ENCODE measurements at regions not wholly inside any gene's neighbourhood (a gene's known extent, or its start where the extent isn't known, plus 50 kb on each side); places are given as distances from the start of the nearest gene placed in this dataset.
A peak's percentile ranks its signal among the peaks of the same experiment; 100 is the strongest.
"Not testable (repeated sequence)": the region's sequence is repeated elsewhere in the genome, so short reads cannot be mapped to it uniquely, and the experiment has no call there.

DNA sequence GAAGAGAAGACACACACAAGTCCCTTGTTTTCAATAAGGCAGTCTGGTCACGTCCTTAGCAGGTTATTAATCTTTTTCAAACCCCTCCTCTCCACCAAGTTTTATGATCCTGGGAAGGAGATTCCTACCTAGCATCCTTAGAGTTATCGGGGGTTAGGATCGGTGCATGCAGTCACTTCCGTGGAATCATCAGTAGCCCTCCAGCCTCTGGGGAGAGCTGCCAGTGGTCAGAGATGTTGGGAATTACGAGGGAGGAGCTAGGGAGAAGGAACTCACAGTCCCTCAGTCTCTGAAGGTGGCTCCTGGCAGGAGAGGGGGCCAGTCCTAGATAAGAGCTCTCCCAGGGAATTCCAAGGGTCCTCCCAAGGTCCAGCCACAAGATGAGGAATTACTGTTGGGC, 57.7 kb upstream of the ATP5PO start:
- DNase-seq (ENCODE audit: low read depth): no peak

DNA sequence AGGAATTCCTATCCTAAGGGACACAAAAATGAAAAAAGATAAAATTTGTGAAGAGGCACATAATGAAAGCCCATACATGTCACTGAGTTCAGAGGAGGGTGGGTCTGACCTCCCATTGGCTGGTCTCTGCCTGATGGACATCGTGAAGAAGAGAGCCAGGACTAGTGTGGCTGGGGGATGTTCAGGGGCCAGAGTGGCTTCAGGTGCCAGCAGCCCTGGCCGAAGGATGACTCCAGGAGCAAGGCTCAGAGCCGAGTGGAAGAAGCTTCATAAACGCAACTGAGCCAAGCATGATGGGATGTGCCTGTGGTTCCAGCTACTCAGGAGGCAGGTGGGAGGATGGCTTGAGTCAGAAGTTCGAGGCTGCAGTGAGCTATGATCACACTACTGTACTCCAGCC, 56.9 kb upstream of the ATP5PO start:
- no peak for DNase-seq (ENCODE audit: low read depth)

DNA sequence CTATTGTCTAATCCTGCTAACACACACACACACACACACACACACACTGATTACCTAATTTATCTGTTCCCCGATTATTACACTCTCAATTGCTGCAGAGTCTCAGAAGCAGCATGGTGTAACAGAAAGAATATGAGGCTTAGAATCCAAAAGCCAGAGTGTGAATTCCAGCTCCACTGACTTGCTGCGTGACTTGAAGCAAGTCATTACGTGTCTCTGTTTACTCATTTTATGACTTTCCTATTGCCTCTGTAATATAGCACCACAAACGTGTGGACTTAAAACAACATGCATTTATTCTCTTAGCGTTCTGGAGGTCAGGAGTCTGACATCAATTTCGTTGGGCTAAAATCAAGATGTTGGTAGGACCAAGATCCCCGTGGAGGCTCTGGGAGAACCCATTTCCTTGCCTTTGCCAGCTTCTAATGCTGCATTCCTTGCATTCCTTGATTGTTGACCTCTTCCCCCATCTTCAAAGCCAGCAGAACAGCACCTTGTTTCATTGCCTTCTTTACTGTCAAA, 55.9 kb upstream of the ATP5PO start:
- peak; percentile 79 for DNase-seq (ENCODE audit: low read depth)

DNA sequence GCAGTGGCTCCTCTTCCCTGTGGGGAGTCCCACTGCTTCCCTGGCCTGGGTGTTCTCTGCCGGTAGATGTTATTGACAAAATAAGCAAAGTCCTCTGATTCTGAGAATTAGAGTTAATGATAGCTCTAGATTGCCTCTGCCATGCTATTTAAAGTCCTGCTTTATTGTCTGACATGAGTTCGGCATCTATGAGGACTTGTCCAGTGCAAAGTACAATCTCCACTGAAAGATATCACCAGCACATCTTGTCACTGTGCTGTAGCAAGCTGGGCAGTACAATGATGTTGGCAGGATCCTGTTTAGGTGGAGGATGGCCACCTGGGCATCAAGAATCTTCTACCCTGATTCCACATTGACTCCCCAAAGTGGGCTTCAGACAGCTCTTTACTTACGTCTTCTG, 54.0 kb upstream of the ATP5PO start:
- DNase-seq (ENCODE audit: low read depth): no peak

DNA sequence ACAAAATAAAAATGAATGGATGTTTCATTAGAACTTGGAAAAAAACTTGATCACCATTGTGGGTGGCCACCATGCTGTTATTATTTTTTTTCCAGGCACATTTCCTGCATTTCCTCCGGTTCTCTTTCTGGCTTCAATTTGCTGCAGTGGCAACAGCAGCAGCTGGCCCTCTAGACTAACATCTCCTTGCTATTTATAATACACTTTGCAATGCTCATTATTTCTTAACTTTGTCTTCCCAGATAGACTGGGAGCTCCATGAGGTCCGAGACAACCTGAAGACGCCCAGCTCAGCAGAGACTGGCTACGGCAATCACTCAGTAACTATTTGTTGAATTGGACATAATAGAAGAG, 53.4 kb upstream of the ATP5PO start:
- no peak for DNase-seq (ENCODE audit: low read depth)

GRCh38 chr21:33968080-33968994, 52.7 kb upstream of the ATP5PO start:
- peak; percentile 83 for DNase-seq (ENCODE audit: low read depth)

DNA sequence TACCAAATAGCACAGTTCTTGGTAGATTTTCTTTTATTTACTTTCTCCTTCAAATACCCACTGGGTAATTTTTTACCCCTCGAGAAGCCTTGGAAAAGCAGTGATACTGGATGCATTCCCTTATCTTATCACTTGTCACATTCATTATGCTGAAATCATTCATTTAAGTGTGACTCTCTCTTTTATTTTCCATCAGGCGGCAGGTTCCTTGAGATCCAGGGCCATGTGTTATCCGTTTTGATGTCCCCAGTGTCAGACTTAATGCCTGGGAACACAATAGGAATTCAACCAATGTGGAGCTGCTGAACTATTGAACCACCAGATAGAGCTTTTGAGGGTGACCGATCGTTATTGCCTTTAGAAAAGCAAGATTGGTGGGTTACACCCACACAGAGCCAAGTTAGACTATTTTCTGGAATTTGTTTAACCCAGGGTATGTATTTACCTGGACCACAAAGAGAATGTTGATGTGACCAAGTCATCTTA, 51.5 kb upstream of the ATP5PO start:
- no peak for DNase-seq (ENCODE audit: low read depth)

- no peak for DNase-seq (ENCODE audit: low read depth)
Observed at GRCh38 chr21:33966324-33966949, 50.8 kb upstream of the ATP5PO start.

DNA sequence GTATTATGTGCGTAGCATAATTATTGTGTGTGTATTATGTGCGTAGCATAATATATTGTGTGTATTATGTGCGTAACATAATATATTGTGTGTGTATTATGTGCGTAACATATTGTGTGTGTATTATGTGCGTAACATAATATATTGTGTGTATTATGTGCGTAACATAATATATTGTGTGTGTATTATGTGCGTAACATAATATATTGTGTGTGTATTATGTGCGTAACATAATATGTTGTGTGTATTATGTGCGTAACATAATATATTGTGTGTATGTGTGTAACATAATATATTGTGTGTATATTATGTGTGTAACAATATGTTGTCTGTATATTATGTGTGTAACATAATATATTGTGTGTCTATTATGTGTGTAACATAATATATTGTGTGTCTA, 50.1 kb upstream of the ATP5PO start:
- not testable (repeated sequence) for DNase-seq (ENCODE audit: low read depth)
